Endothelial cell of umbilical vein (primary cell): ENCODE measurements at regions not wholly inside any gene's neighbourhood (a gene's known extent, or its start where the extent isn't known, plus 50 kb on each side); places are given as distances from the start of the nearest gene placed in this dataset.

Source experiments
- BruUV-seq: library from RNA; stranded (reverse); fragments of 400-500 nt; replicated peaks from 2 replicates; lab custom pipeline; 2021; lab: Mats Ljungman, UMichigan
- CTCF ChIA-PET: fragments of 300-600, 350-600 bp; sonication (Branson Sonifier 250); formaldehyde crosslinking; loops from one replicate; lab custom pipeline; 2021; ENCODE audit warnings: antibody characterized with exemption, inconsistent platforms; lab: Charles Lee
- POLR2A ChIA-PET: fragments of 300-600, 350-600 bp; sonication (Branson Sonifier 250); formaldehyde crosslinking; loops from one replicate; lab custom pipeline; 2021; ENCODE audit warnings: antibody characterized with exemption, inconsistent platforms; lab: Charles Lee
- DNase-seq: peaks from one replicate; pipeline ENCODE4 v3.0.0-alpha.2; 2011; ENCODE audit warnings: low read depth, low spot score
- FAIRE-seq: peaks from 2 replicates; lab custom pipeline; 2011; peaks lifted over from hg19 to GRCh38; lab: Jason Lieb, UNC
- H2AFZ ChIP-seq: 2 replicates; pipeline ENCODE4 v1.6.0; 2012; ENCODE audit warnings: low read depth, low read length, control low read depth, inconsistent platforms
- H3K27ac ChIP-seq: 2 replicates; pipeline ENCODE4 v1.5.1; 2011; ENCODE audit warnings: low read depth, mild to moderate bottlenecking, control low read depth, low read length, moderate library complexity; ENCODE audit not compliant: insufficient read depth
- H3K27me3 ChIP-seq, 2 experiments: 2 replicates each; pipeline versions ENCODE4 v1.6.0 to v1.6.1; 2011; ENCODE audit warnings: low read length in 2 of 2, mixed read lengths in 1 of 2; ENCODE audit not compliant: control insufficient read depth in 2 of 2, insufficient read depth in 2 of 2
- H3K36me3 ChIP-seq, 2 experiments: 2 replicates in 1 of 2; 3 replicates in 1 of 2; pipeline ENCODE4 v1.5.1; 2011; ENCODE audit warnings: low read length in 2 of 2, mild to moderate bottlenecking in 1 of 2, moderate library complexity in 1 of 2; ENCODE audit not compliant: control insufficient read depth in 2 of 2, insufficient read depth in 2 of 2; ENCODE audit errors: extremely low read depth in 1 of 2
- H3K4me1 ChIP-seq: 3 replicates; pipeline ENCODE4 v1.5.1; 2011; ENCODE audit warnings: mild to moderate bottlenecking, low read length; ENCODE audit not compliant: control insufficient read depth, insufficient read depth; ENCODE audit errors: extremely low read depth
- H3K4me2 ChIP-seq: 2 replicates; pipeline ENCODE4 v1.6.1; 2011; ENCODE audit warnings: low read length, control low read depth, mixed read lengths; ENCODE audit not compliant: insufficient read depth
- H3K4me3 ChIP-seq, 3 experiments: fragments of 200-600 bp in 1 of 3; sonication (generic), shearing (Covaris generic) in 1 of 3; replicated peaks in 1 of 3; 2 replicates each; pipeline ENCODE4 v1.5.1; 2011 to 2016; ENCODE audit warnings: control low read depth in 3 of 3, low read length in 3 of 3, mild to moderate bottlenecking in 2 of 3, inconsistent platforms in 1 of 3, low read depth in 1 of 3, moderate library complexity in 1 of 3; ENCODE audit not compliant: insufficient read depth in 1 of 3
- H3K79me2 ChIP-seq: 2 replicates; pipeline ENCODE4 v1.6.0; 2012; ENCODE audit warnings: low read length, inconsistent platforms; ENCODE audit not compliant: control insufficient read depth, insufficient read depth
- H3K9ac ChIP-seq: replicated peaks from 2 replicates; pipeline ENCODE3; 2011; ENCODE audit warnings: low read length, control low read depth; ENCODE audit not compliant: insufficient read depth; ENCODE audit errors: extremely low read depth
- H3K9me1 ChIP-seq: replicated peaks from 3 replicates; pipeline ENCODE4 v1.6.0; 2011; ENCODE audit warnings: mild to moderate bottlenecking, low read length; ENCODE audit not compliant: control insufficient read depth, insufficient read depth; ENCODE audit errors: extremely low read depth
- H3K9me3 ChIP-seq: replicated peaks from 2 replicates; pipeline ENCODE4 v1.5.1; 2012; ENCODE audit warnings: low read length, inconsistent platforms; ENCODE audit not compliant: control insufficient read depth, insufficient read depth
- H4K20me1 ChIP-seq: replicated peaks from 2 replicates; pipeline ENCODE3; 2011; ENCODE audit warnings: mild to moderate bottlenecking, low read length; ENCODE audit not compliant: control insufficient read depth, insufficient read depth; ENCODE audit errors: extremely low read depth
- EZH2 ChIP-seq: IDR thresholded peaks from 2 replicates; pipeline ENCODE4 v1.6.1; 2012; ENCODE audit warnings: borderline replicate concordance, low read depth, mild to moderate bottlenecking, moderate library complexity, low read length, inconsistent platforms; ENCODE audit not compliant: severe bottlenecking
- FOS ChIP-seq: IDR thresholded peaks from 2 replicates; pipeline ENCODE4 v1.6.1; 2011; ENCODE audit warnings: mild to moderate bottlenecking, low read length, moderate library complexity, borderline replicate concordance; ENCODE audit not compliant: insufficient read depth
- GATA2 ChIP-seq: IDR thresholded peaks from 2 replicates; pipeline ENCODE4 v1.7.0; 2011; ENCODE audit warnings: low read depth, mild to moderate bottlenecking, moderate library complexity, mixed read lengths, low read length; ENCODE audit not compliant: insufficient read length, insufficient read depth
- JUN ChIP-seq: IDR thresholded peaks from 2 replicates; pipeline ENCODE4 v1.6.1; 2011; ENCODE audit warnings: borderline replicate concordance, low read depth; ENCODE audit not compliant: insufficient read length, insufficient read depth
- MYC ChIP-seq: IDR thresholded peaks from one replicate; pipeline ENCODE4 v1.6.1; 2011; ENCODE audit warnings: mild to moderate bottlenecking, low read depth, low read length
- POLR2A ChIP-seq: IDR thresholded peaks from 2 replicates; pipeline ENCODE4 v1.6.1; 2012; ENCODE audit warnings: low read depth, mild to moderate bottlenecking, control low read depth, low read length
- POLR2AphosphoS5 ChIP-seq: IDR thresholded peaks from 2 replicates; pipeline ENCODE4 v1.6.1; 2012; ENCODE audit warnings: low read depth, mild to moderate bottlenecking, control low read depth, low read length, moderate library complexity; ENCODE audit not compliant: insufficient read depth
- dilution Hi-C: fragments of 300-500 bp; cut with MboI; formaldehyde crosslinking; loops from one replicate; pipeline ENCODE4 v1.15.0; 2019; ENCODE audit warnings: low sequenced_read_pairs; ENCODE audit not compliant: extremely low pct_ligation_motif_present
- intact Hi-C: fragments of 100-400 bp; cut with micrococcal nuclease; formaldehyde crosslinking; loops from one replicate; pipeline ENCODE4 v1.10.0; 2022
- TF ChIP-seq, protein P1 (sequence below): IDR thresholded peaks from 2 replicates; pipeline ENCODE4 v1.6.1; 2011; ENCODE audit not compliant: insufficient read depth, insufficient read length
- TF ChIP-seq, protein P2 (sequence below), 2 donors: IDR thresholded peaks; 1 replicate in 1 of 2; 2 replicates in 1 of 2; pipeline ENCODE4 v1.5.1; 2011; ENCODE audit warnings: low read length in 2 of 2, mild to moderate bottlenecking in 2 of 2, moderate library complexity in 2 of 2, control low read depth in 1 of 2, inconsistent platforms in 1 of 2, low read depth in 1 of 2; ENCODE audit not compliant: insufficient read depth in 1 of 2; ENCODE audit errors: extremely low read depth in 1 of 2

DNA sequence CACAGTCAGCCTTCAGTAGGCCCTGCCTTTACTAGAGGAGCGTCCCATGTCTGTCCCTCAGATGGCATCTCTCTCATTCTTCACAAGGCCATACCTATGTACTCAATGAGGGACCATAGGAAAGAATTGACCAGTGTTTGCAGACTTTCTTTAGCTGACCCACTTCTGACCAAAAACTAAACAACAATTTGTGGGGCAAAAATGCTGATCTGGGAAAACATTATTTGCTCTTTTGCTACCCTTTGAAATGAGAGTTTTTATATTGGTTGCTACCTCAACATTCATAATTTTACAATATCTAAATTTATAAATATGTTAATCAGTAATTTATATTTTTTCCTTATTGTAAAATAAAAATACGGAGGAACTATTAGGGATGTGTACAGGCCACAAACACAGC lies 539.4 kb upstream of the GJE1 start:
- Histone ChIP-seq H3K27me3 (no peaks in the 10 kb centered on the region), H3K4me2 (no peak overlapping the region), H3K9ac (no peak overlapping the region), H3K27ac (no peak overlapping the region), H3K4me1 (peaks cover 1% of the 10 kb centered on the region), H3K79me2 (no peaks in the 10 kb centered on the region), H4K20me1 (no peaks in the 10 kb centered on the region), H3K9me1 (no peaks in the 10 kb centered on the region), H3K4me3 (no peak overlapping the region), H2AFZ (no peak overlapping the region), H3K36me3 (no peaks in the 10 kb centered on the region), H3K9me3 (no peaks in the 10 kb centered on the region)
- ChIA-PET POLR2A (no interaction called here), CTCF (no interaction called here)
- no TSS peak for BruUV-seq
- TF ChIP-seq POLR2A (no peak), POLR2AphosphoS5 (no peak), JUN (no peak), MYC (no peak), GATA2 (no peak), EZH2 (no peak), FOS (no peak)
- TF ChIP-seq, protein P1, sequence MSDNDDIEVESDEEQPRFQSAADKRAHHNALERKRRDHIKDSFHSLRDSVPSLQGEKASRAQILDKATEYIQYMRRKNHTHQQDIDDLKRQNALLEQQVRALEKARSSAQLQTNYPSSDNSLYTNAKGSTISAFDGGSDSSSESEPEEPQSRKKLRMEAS: no peak
- TF ChIP-seq, protein P2, sequence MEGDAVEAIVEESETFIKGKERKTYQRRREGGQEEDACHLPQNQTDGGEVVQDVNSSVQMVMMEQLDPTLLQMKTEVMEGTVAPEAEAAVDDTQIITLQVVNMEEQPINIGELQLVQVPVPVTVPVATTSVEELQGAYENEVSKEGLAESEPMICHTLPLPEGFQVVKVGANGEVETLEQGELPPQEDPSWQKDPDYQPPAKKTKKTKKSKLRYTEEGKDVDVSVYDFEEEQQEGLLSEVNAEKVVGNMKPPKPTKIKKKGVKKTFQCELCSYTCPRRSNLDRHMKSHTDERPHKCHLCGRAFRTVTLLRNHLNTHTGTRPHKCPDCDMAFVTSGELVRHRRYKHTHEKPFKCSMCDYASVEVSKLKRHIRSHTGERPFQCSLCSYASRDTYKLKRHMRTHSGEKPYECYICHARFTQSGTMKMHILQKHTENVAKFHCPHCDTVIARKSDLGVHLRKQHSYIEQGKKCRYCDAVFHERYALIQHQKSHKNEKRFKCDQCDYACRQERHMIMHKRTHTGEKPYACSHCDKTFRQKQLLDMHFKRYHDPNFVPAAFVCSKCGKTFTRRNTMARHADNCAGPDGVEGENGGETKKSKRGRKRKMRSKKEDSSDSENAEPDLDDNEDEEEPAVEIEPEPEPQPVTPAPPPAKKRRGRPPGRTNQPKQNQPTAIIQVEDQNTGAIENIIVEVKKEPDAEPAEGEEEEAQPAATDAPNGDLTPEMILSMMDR (IDR thresholded peaks at IDR 0.05; ENCODE audit: extremely low read depth in 1 of 2, insufficient read depth in 1 of 2, low read depth in 1 of 2, low read length in 2 of 2): no peak
- dilution Hi-C loops (no loop called here), intact Hi-C loops (no loop called here)
- no peak for FAIRE-seq
- DNase-seq: no peak
